H1 (cell line): ENCODE measurements at regions not wholly inside any gene's neighbourhood (a gene's known extent, or its start where the extent isn't known, plus 50 kb on each side); places are given as distances from the start of the nearest gene placed in this dataset.

Source experiments
- CTCF ChIA-PET: fragments of 300-600 bp; sonication (Branson Sonifier 250); formaldehyde crosslinking; loops from one replicate; lab custom pipeline; 2021; ENCODE audit not compliant: partially characterized antibody; lab: Charles Lee
- POLR2A ChIA-PET: fragments of 300-600 bp; sonication (Branson Sonifier 250); formaldehyde crosslinking; loops from one replicate; lab custom pipeline; 2021; ENCODE audit warnings: inconsistent platforms; ENCODE audit not compliant: partially characterized antibody; lab: Charles Lee
- DNase-seq, 2 experiments: peaks; one replicate each; pipeline versions ENCODE4 v3.0.0 to v3.0.0-alpha.2; 2010 to 2022; ENCODE audit warnings: low spot score in 2 of 2, low read depth in 1 of 2, mixed read lengths in 1 of 2
- FAIRE-seq: peaks from 2 replicates; lab custom pipeline; 2011; peaks lifted over from hg19 to GRCh38; lab: Jason Lieb, UNC
- H2AFZ ChIP-seq: 2 replicates; pipeline ENCODE4 v1.8.1; 2012; ENCODE audit warnings: low read length, inconsistent platforms
- H2AK5ac ChIP-seq: 2 replicates; pipeline ENCODE4 v1.6.1; 2013; ENCODE audit warnings: low read depth, low read length
- H2BK120ac ChIP-seq: replicated peaks from 2 replicates; pipeline ENCODE3; 2013; ENCODE audit warnings: low read depth, low read length, inconsistent platforms
- H2BK12ac ChIP-seq: 2 replicates; pipeline ENCODE4 v1.6.1; 2013; ENCODE audit warnings: low read depth, low read length
- H2BK15ac ChIP-seq: 2 replicates; pipeline ENCODE4 v1.6.1; 2013; ENCODE audit warnings: low read length
- H2BK20ac ChIP-seq: 2 replicates; pipeline ENCODE4 v1.6.1; 2013; ENCODE audit warnings: low read length
- H2BK5ac ChIP-seq: 2 replicates; pipeline ENCODE4 v1.6.1; 2013; ENCODE audit warnings: low read depth, low read length
- H3K14ac ChIP-seq: 2 replicates; pipeline ENCODE4 v1.6.1; 2013; ENCODE audit warnings: inconsistent platforms; ENCODE audit not compliant: insufficient read length
- H3K18ac ChIP-seq: 2 replicates; pipeline ENCODE4 v1.6.1; 2013; ENCODE audit warnings: low read length; ENCODE audit errors: extremely low read depth
- H3K23ac ChIP-seq: 2 replicates; pipeline ENCODE4 v1.6.1; 2013; ENCODE audit warnings: inconsistent platforms; ENCODE audit not compliant: insufficient read length
- H3K23me2 ChIP-seq: 2 replicates; pipeline ENCODE4 v1.6.1; 2013; ENCODE audit warnings: low read depth, low read length
- H3K27ac ChIP-seq: 2 replicates; pipeline ENCODE4 v1.6.1; 2011; ENCODE audit warnings: low read depth, low read length, inconsistent platforms
- H3K27me3 ChIP-seq, 4 experiments: replicated peaks in 1 of 4; 1 replicate in 1 of 4; 2 replicates in 3 of 4; pipeline versions ENCODE4 v1.6.1 to v1.8.1; 2011 to 2013; ENCODE audit warnings: low read length in 3 of 4, mild to moderate bottlenecking in 3 of 4, inconsistent platforms in 2 of 4, mixed read lengths in 2 of 4, moderate library complexity in 1 of 4; ENCODE audit not compliant: control insufficient read depth in 3 of 4, insufficient read depth in 3 of 4; ENCODE audit errors: extremely low read depth in 1 of 4
- H3K36me3 ChIP-seq, 4 experiments: 2 replicates each; pipeline versions ENCODE4 v1.6.1 to v1.8.1; 2011 to 2013; ENCODE audit warnings: mild to moderate bottlenecking in 4 of 4, low read length in 3 of 4, moderate library complexity in 2 of 4, control low read depth in 1 of 4, inconsistent platforms in 1 of 4; ENCODE audit not compliant: insufficient read depth in 4 of 4, control insufficient read depth in 2 of 4
- H3K4ac ChIP-seq: replicated peaks from 2 replicates; pipeline ENCODE3; 2013; ENCODE audit warnings: low read length, low read depth, mixed read lengths, inconsistent platforms; ENCODE audit not compliant: insufficient read length
- H3K4me1 ChIP-seq, 4 experiments: replicated peaks in 1 of 4; 1 replicate in 1 of 4; 2 replicates in 3 of 4; pipeline versions ENCODE4 v1.6.1 to v1.8.1; 2011 to 2013; ENCODE audit warnings: low read length in 3 of 4, inconsistent platforms in 2 of 4, mixed read lengths in 1 of 4; ENCODE audit not compliant: insufficient read depth in 4 of 4, control insufficient read depth in 3 of 4
- H3K4me2 ChIP-seq, 2 experiments: 2 replicates each; pipeline versions ENCODE4 v1.6.1 to v1.8.1; 2011 to 2013; ENCODE audit warnings: low read depth in 2 of 2, low read length in 2 of 2, control low read depth in 1 of 2, inconsistent platforms in 1 of 2, mild to moderate bottlenecking in 1 of 2; ENCODE audit not compliant: insufficient read depth in 1 of 2
- H3K4me3 ChIP-seq, 4 experiments: fragments of 200-600, 300-600 bp in 1 of 4; sonication (generic), shearing (Covaris generic), sonication (Bioruptor Twin) in 1 of 4; 2 replicates each; pipeline versions ENCODE4 v1.5.1 to v1.8.1; 2011 to 2016; ENCODE audit warnings: low read length in 4 of 4, low read depth in 3 of 4, control low read depth in 2 of 4, inconsistent platforms in 2 of 4, mild to moderate bottlenecking in 2 of 4, mixed read lengths in 1 of 4, moderate library complexity in 1 of 4; ENCODE audit not compliant: insufficient read depth in 2 of 4; ENCODE audit errors: extremely low read depth in 1 of 4
- H3K56ac ChIP-seq: replicated peaks from 2 replicates; pipeline ENCODE3; 2013; ENCODE audit warnings: low read depth, mild to moderate bottlenecking, mixed read lengths, low read length, inconsistent platforms; ENCODE audit not compliant: insufficient read length
- H3K79me1 ChIP-seq: 2 replicates; pipeline ENCODE4 v1.6.1; 2013; ENCODE audit warnings: low read depth, low read length, control low read depth
- H3K79me2 ChIP-seq, 2 experiments: 2 replicates each; pipeline versions ENCODE4 v1.6.1 to v1.8.1; 2012 to 2013; ENCODE audit warnings: low read length in 2 of 2, mild to moderate bottlenecking in 2 of 2, inconsistent platforms in 1 of 2; ENCODE audit not compliant: insufficient read depth in 2 of 2, control insufficient read depth in 1 of 2
- H3K9ac ChIP-seq, 4 experiments: replicated peaks in 1 of 4; 1 replicate in 1 of 4; 2 replicates in 3 of 4; pipeline versions ENCODE4 v1.6.1 to v1.8.1; 2011 to 2013; ENCODE audit warnings: low read depth in 3 of 4, low read length in 3 of 4, control low read depth in 2 of 4, mild to moderate bottlenecking in 2 of 4, moderate library complexity in 2 of 4, inconsistent platforms in 1 of 4; ENCODE audit errors: extremely low read depth in 1 of 4
- H3K9me3 ChIP-seq, 2 experiments: 2 replicates each; pipeline versions ENCODE4 v1.6.1 to v1.8.1; 2012 to 2013; ENCODE audit warnings: mild to moderate bottlenecking in 2 of 2, moderate library complexity in 2 of 2, control low read depth in 1 of 2, inconsistent platforms in 1 of 2, low read depth in 1 of 2, low read length in 1 of 2, mixed read lengths in 1 of 2; ENCODE audit not compliant: insufficient read depth in 2 of 2
- H4K20me1 ChIP-seq, 2 experiments: replicated peaks in 1 of 2; 2 replicates each; pipeline versions ENCODE3 to v1.8.1; 2011 to 2013; ENCODE audit warnings: inconsistent platforms in 2 of 2, low read length in 2 of 2, mild to moderate bottlenecking in 1 of 2; ENCODE audit not compliant: insufficient read depth in 2 of 2, control insufficient read depth in 1 of 2
- H4K5ac ChIP-seq: 2 replicates; pipeline ENCODE4 v1.6.1; 2013; ENCODE audit warnings: low read length, low read depth, mixed read lengths, inconsistent platforms; ENCODE audit not compliant: insufficient read length
- H4K8ac ChIP-seq: 2 replicates; pipeline ENCODE4 v1.8.0; 2013; ENCODE audit warnings: mild to moderate bottlenecking, moderate library complexity, low read length, inconsistent platforms; ENCODE audit not compliant: insufficient read depth; ENCODE audit errors: extremely low read depth
- H4K91ac ChIP-seq: replicated peaks from 2 replicates; pipeline ENCODE3; 2013; ENCODE audit warnings: low read length, mixed read lengths, inconsistent platforms; ENCODE audit not compliant: insufficient read length
- BCL11A ChIP-seq, 2 experiments: IDR thresholded peaks; one replicate each; pipeline ENCODE4 v1.6.1; 2011; ENCODE audit warnings: low read depth in 2 of 2, low read length in 2 of 2, mild to moderate bottlenecking in 2 of 2
- CHD1 ChIP-seq: IDR thresholded peaks from 2 replicates; pipeline ENCODE4 v1.6.1; 2012; ENCODE audit warnings: low read depth, low read length, improper control_type of control experiment
- EGR1 ChIP-seq: IDR thresholded peaks from 2 replicates; pipeline ENCODE4 v1.6.1; 2011; ENCODE audit warnings: low read depth, low read length, borderline replicate concordance
- EZH2 ChIP-seq: fragments of 200-600 bp; sonication (generic); IDR thresholded peaks from 2 replicates; pipeline ENCODE4 v1.7.1; 2012; ENCODE audit warnings: low read depth, mild to moderate bottlenecking, moderate library complexity, low read length, inconsistent platforms; ENCODE audit not compliant: severe bottlenecking
- HDAC2 ChIP-seq, 2 experiments: fragments of 300-600 bp in 1 of 2; sonication (generic) in 1 of 2; IDR thresholded peaks; 2 replicates each; pipeline ENCODE4 v1.6.1; 2011 to 2012; ENCODE audit warnings: low read depth in 2 of 2, low read length in 2 of 2, mild to moderate bottlenecking in 2 of 2, moderate library complexity in 2 of 2, borderline replicate concordance in 1 of 2, inconsistent platforms in 1 of 2
- HDAC6 ChIP-seq: IDR thresholded peaks from one replicate; pipeline ENCODE4 v1.7.1; 2012; ENCODE audit warnings: low read depth, mild to moderate bottlenecking, inconsistent platforms, low read length, moderate library complexity
- JUN ChIP-seq: IDR thresholded peaks from 2 replicates; pipeline ENCODE4 v1.6.1; 2011; ENCODE audit warnings: low read depth, mild to moderate bottlenecking, improper control_type of control experiment, low read length
- RBBP5 ChIP-seq: IDR thresholded peaks from 2 replicates; pipeline ENCODE4 v1.7.1; 2012; ENCODE audit warnings: low read depth, mild to moderate bottlenecking, inconsistent platforms, low read length, moderate library complexity, borderline replicate concordance
- RFX5 ChIP-seq: IDR thresholded peaks from 2 replicates; pipeline ENCODE4 v1.6.1; 2011; ENCODE audit warnings: low read depth, low read length, improper control_type of control experiment, borderline replicate concordance
- SP1 ChIP-seq: IDR thresholded peaks from 2 replicates; pipeline ENCODE4 v1.6.1; 2011; ENCODE audit warnings: low read depth, low read length
- USF2 ChIP-seq: IDR thresholded peaks from 2 replicates; pipeline ENCODE4 v1.6.1; 2011; ENCODE audit warnings: low read length, improper control_type of control experiment
- WGBS, 2 experiments: shearing (Covaris generic) in 1 of 2; methylation state at CpG; one replicate each; pipeline versions ENCODE4 v1.1.6 to v1.1.7; 2013 to 2015; ENCODE audit warnings: low lambda C conversion rate in 2 of 2, mixed read lengths in 2 of 2, inconsistent platforms in 1 of 2, low coverage in 1 of 2, missing lambda C conversion rate in 1 of 2; ENCODE audit not compliant: insufficient replicate concordance in 2 of 2, insufficient coverage in 1 of 2, insufficient read length in 1 of 2; ENCODE audit errors: extremely low coverage in 1 of 2, missing lambda C conversion rate in 1 of 2; 5-methylcytosine and 5-hydroxymethylcytosine counted together

DNA sequence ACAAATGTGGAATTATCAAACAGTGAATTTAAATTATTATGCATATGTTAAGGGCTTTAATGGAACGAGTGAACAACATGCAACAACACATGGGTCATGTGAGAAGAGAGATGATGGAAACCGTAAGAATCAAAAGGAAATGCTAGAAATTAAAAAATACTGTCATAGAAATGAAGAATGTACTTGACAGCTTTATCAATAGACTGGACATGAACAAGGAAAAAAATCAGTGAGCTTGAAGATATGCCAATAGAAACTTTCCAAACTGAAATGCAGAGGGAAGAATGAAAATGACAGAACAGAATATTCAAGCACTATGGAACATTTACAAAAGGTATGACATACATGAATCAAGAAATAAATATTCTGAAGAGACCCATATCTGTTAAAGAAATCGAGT, 117.7 kb upstream of the KCNJ3 start:
- Histone ChIP-seq H3K4me3 (no peak overlapping the region), H4K91ac (no peak overlapping the region), H4K20me1 (no peaks in the 10 kb centered on the region), H3K56ac (no peak overlapping the region), H3K79me2 (no peaks in the 10 kb centered on the region), H3K27me3 (no peaks in the 10 kb centered on the region), H2BK12ac (no peak overlapping the region), H3K14ac (no peak overlapping the region), H2BK20ac (no peak overlapping the region), H2BK15ac (no peak overlapping the region), H3K9ac (no peak overlapping the region), H2BK120ac (no peak overlapping the region), H3K4me2 (no peak overlapping the region), H3K23ac (no peak overlapping the region), H3K36me3 (no peaks in the 10 kb centered on the region), H3K4ac (no peak overlapping the region), H3K18ac (no peak overlapping the region), H3K27ac (no peak overlapping the region), H4K8ac (no peak overlapping the region), H3K23me2 (no peaks in the 10 kb centered on the region), H2AFZ (no peak overlapping the region), H2AK5ac (no peak overlapping the region), H3K4me1 (peaks cover 0 to 6% (median 3%) of the 10 kb centered on the region in 4 experiments; a peak in 3 of 7 replicates), H3K79me1 (no peaks in the 10 kb centered on the region), H2BK5ac (no peak overlapping the region), H4K5ac (no peak overlapping the region), H3K9me3 (no peaks in the 10 kb centered on the region)
- ChIA-PET CTCF (interaction anchor here (1.2 to 1.3 kb wide), 2 partner anchors 23 to 43 kb away, joined by 3 read pairs; no protein-coding TSS in a partner anchor), POLR2A (interaction anchor here (0.7 kb wide), 1 partner anchor 9 kb away, joined by 4 read pairs; no protein-coding TSS in a partner anchor)
- WGBS, 2 experiments, result 90% methylated on average over 3 of the region's 3 CpGs; no CpG with 5 or more reads in 1 of the 2 experiments
- TF ChIP-seq SP1 (no peak), RBBP5 (no peak), BCL11A (IDR thresholded peaks at IDR 0.05; ENCODE audit: low read depth in 2 of 2, low read length in 2 of 2) (no peak), HDAC2 (IDR thresholded peaks at IDR 0.05; ENCODE audit: borderline replicate concordance in 1 of 2, low read depth in 2 of 2, low read length in 2 of 2) (no peak), EZH2 (no peak), CHD1 (no peak), JUN (no peak), USF2 (no peak), HDAC6 (no peak), RFX5 (no peak), EGR1 (no peak)
- DNase-seq, result no peak
- no peak for FAIRE-seq
